DMS 273 (cell line): ENCODE measurements at regions not wholly inside any gene's neighbourhood (a gene's known extent, or its start where the extent isn't known, plus 50 kb on each side); places are given as distances from the start of the nearest gene placed in this dataset.

Experiments
- DNase-seq: peaks from one replicate; lab custom pipeline; 2025; ENCODE audit not compliant: unreplicated experiment; lab: John Stamatoyannopoulos, UW

DNA sequence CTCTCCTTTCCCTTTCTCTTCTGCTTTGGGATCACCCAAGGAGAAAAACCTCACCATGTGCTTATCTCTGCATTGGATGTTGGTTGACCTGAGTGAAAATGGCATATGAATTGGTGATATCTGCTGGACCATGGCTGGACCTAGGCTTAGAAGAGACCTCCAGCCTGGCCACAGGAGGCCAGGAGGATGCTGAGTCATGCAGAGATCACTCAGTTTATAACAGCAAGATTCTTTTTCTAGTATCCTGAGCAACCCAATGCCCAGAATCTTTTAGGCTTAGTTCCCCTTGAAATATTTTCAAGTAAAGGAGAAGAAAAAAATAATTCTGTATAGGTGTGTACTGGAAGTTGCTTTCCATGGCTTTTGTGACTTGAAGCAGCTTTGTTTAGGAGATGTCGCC is 236.3 kb downstream of the KLF6 start:
- no peak for DNase-seq

DNA sequence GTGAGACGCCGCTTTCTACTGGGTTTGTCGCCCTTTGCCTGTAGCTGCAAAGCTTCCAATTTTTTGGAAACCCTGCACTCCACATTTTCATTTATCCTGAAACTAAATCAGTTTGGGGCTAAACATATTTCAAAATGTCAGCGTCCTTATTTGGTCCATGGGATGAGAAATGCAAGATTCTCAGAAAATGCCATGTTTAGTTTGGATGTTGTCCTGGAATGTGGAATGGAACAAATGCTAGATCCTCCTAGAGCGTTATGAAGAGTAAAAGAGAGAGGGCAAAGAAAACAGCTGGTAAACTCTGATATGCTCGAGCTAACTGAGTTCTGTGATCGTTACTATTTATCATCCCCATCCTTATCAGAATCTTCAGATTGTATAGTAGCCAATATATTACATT is 236.9 kb downstream of the KLF6 start:
- DNase-seq: no peak

DNA sequence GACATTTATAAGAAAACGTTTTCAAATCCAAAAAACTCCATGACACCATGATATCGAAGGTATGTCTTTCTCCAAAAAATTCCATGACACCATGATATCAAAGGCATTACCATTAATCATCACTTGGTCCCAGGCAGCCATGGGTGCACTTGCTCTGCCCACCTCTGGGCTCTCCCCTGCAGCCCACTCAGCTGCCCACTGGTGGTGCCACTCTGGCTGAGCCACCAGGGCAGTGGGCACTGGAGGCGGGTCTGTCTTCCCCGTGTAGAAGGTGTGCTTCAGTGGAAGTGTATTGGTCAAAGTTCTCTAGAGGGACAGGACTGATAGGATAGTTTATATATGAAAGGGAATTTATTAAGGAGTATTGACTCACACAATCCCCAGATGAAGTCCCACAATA is 240.4 kb downstream of the KLF6 start:
- no peak for DNase-seq

DNA sequence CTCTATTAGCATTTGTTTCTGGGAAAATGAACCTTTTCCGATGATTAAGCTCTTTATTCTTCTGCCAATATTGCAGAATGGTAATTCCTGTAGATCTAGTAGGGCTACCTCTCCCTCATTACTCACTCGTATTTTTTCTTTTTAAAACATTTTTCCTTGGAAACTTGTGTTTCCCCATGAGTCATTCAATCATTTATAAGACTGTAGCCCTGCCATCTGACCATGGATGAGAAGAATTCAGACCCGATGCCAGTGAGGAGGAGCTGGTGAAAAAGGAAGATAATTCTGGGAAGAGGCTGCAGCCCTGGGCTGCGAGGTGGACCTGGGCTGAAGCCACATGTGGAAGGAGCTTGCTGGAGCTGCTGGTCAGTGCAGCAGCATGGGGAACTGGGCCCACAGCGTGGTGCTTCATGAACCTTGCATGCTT is 242.8 kb downstream of the KLF6 start:
- DNase-seq: no peak

DNA sequence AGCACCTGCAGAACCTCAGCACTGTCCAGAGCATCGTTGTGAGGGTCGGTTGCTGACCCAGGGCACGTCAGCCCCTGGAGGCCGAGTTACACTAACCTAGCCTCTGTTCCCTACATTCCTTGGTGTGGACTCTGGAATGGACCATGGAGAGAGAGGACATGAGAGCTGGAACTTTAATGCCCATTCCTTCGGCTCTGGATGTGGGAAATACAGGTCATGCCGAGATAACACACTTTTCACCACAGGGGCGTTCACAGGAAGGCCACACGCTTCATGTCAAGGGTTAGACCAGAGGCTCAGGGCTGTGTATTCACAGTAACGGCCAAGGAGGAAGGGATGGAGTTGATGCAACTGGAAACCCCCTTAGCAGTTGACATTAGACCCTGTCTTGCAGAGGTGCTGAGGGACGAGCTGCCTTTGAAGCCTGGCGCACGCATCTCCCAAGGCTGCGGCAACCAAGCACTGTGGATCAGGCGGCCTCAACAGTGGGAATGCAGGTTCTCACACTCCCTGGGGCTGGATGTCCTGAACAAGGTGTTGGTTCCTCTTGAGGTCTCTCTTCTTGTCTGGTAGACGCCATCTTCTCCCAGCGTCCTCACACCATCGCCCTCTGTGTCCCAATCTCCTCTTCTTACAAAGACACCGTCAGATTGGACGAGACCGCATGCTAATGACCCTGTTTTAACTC is 245.2 kb downstream of the KLF6 start:
- no peak for DNase-seq

DNA sequence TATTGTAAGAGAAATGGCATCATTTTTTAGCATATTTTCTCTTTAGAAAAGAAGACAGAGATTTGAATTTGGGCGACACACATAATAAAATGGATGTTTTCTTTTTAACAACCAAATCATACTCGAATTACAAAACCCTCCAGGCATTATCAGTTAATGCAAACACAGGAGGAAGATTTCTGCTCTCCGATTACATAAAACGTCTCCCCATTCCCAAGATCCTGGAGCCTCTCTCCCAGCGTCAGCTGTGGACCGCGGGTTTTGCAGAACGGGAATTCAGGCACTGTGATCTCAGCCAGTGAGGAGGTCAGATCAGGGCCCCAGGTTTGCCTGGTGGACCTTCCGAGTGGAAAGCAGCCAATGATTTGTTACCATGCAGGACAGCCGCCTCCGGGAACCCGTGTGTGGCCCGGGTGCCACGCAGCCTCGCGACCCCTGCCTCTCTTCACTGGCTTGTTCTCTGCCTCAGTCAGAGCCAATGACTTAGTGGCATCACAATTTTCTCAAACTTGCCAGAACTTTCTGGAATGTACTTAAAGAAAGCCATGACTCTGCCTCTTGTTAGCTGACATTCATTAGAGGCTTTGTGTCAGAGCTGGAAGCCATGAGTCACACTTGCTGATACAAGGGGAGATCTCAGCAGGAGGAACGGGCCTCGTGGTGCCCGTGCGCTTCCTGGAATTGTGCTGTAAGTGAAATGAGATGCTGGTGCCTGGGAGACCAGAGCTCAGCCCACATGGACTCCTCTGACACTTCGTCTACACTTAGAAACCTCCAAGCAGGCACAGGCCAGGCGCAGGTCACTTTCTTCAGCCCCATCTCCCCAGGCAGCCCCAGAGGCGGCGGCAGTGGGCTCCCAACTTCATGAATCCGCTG is 246.1 kb downstream of the KLF6 start:
- DNase-seq: no peak

DNA sequence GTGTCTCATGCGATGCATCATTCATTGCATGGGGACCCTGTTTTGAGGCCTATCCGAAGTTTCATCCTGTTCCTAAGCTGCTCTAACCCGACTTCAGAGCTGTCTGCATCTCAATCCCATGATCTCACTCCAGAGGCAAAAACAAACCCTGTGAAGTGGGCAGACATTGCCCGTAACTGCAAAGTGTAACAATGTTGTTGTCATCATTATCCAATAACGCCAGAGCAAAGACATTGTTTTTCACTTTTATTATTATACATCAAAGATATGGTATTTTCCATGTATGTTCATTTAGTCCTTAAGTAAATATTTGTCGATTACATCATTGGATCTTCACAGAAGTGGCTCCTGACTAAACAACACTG is 246.7 kb downstream of the KLF6 start:
- DNase-seq: no peak

DNA sequence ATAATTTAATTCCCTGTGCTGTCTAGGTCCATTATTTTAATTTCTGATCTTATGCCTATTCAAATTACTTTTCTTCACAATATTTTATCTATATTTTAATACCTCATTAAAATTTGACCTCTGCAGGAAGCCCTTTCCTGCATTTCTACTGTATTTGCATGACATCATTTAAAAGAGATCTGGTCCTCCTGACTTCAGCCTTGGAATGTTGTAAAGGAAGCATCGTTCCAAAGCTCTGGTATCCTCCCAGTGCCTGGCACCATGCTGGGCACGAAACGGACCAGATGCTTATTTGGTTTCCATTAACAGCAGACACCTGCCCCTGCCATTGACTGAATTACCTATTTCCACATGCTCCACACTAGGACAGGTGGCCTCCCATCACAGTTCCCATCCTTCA is 247.5 kb downstream of the KLF6 start:
- DNase-seq: no peak

DNA sequence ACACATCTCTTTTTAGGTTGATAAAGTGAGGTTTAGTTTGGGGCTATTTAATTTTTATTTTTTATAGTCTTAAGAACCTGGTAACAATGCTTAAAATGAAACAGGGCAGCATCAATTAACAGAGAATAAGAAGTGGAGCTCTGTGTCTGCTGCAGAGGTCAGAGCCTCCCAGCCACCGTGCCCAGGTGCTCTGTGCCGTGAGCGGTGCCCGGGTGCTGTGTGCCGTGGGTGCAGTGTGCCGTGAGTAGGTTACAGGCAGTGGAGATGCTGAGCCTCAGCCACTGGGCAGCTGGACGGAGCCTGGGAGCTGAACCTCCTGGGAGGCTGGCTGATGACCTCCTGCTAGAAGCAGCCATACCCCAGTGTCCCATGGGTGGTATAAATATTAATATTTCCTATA is 250.0 kb downstream of the KLF6 start:
- DNase-seq: no peak

DNA sequence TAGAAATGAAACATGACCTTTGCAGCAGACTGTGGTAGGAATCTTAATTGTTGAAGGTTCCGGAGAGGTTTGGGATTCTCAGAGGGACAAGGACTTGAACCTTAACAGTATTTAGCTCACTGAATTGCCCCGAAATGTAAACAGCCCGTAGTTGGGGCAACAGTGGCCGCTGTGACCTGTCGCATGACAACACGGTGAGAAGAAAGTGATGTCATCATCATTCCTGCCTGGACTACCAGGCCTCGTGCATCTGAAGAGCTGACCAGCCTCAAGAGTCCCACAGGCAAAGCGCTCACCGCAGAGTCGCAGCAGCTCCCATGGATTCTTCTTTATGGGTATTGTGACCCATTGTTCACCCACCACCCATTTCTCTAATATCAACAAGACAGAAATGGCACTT is 250.6 kb downstream of the KLF6 start:
- no peak for DNase-seq

DNA sequence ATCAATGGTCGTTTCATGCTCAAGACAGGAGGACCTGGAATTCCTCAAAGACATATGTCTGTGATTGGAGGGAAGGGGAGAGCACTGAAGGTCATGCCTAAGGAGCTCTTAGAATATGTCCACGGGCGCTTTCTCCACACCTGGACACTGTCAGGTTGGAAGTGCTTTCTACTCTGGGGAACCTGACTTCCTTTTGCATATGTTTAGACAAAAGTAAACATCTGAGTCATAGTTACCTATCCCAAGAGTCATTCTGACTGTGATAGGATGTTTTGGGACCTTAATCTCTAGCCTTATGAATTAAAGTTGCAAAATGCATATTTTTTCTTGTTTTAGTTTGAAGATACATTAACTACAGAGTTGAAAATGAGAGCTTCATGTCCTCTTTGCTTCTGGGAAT is 251.7 kb downstream of the KLF6 start:
- DNase-seq: no peak

DNA sequence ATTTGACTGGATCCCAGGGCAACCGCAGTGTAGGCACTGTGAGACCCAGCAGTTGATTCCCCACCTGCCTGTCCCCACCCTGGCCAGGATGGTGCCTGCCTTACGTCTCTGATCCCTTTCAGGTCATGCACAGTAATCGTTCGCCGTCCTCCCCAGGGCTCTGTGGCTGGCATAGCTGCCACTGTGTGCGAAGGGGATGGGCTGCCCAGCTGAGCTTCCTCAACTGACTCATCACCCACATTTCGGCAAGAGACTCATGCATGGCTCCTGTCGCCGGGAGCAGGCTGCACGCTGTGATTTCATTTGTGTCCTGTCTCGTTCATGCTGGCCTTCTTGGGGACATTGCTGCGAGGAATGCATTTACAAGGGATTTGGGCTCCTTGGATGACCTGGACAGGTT is 252.4 kb downstream of the KLF6 start:
- no peak for DNase-seq

DNA sequence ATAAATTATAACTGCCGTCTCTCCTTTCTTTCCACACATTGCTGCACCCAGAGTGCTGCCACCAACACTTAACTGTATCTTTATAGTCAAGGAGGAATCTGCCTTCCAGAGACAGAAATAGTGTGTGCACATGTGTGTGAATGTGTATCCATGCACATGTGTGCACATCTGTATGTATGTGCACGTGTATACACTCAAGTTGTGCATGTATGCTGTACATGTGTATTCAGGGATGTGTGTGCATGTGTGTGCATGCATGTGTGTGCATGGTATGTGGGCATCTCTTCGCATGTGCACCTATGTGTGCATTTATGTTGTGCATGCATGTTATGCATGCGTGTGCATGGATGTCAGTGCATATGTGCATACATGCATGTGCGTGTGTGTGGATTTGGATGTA is 253.3 kb downstream of the KLF6 start:
- no peak for DNase-seq

DNA sequence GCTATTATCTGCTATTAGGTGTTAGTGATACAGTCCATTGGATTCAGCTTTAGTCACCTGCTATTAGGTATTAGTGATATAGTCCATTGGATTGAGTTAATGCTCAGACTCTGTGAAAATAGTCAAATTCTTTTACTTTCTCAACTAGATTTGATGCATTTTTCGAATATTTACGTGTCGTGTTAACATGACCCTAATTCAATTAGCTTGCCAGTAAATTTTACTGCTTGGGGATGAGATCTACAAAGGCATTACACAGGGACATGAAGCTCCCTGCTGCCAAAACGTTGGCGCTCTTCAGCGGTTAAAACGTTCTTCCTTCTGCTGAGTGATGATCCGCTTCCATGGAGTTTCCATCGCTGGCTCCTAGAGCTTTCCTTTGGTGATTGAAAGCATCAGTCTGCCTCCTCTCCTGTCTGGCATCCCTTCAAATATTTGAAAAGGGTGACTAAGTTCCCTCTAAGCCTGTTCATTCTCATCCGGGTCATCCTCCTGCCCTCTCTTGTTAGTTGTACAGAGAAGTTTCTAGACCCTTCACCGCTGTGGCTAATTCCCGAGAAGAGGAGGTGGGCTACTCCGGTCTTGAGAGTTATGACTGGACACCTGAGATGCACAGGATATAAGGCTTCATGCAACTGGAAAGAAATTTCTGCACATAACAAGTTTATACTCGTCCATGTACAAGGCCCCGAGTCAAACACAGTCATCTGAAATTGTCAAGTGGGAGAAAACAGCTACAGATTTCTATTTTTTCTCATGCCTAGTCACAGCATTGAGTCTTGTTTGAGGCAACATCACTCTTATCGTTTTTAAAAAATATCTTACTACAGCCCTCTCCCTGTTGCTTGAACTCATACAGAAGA is 254.0 kb downstream of the KLF6 start:
- DNase-seq: no peak

DNA sequence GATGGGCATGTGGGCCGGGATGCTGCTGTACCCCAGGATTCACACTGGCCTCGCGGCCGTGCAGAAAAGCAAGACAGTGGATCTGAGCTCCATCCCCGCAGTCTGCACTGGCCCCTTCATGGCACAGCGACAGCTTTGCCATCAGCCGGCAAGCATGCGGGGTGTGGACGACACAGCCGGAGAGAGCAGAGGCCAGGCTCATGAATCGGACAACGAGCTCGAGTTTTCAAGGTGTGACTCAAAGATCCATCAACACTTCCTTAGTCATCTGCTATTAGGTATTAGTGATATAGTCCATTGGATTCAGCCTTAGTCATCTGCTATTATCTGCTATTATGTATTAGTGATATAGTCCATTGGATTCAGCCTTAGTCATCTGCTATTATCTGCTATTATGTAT is 254.7 kb downstream of the KLF6 start:
- no peak for DNase-seq

DNA sequence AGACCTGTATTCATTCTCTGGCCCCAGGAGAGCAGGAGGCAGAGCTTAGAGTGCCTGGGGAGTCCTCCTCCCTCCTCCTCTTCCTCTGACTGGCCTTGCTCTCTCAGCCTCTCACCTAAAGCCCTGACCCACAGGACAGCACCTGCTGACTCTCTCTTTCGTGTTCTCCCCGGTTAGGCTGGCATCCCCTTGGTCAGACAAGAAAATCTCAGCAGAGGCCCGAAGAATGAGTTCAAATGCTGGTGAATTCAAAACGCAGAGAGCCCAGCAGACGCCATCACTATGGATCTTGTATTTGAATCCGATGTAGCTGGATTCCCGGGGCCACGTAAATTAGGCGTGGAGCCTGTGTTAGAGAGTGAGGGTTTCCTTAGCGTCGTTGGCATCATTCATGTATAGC is 255.3 kb downstream of the KLF6 start:
- DNase-seq: no peak

DNA sequence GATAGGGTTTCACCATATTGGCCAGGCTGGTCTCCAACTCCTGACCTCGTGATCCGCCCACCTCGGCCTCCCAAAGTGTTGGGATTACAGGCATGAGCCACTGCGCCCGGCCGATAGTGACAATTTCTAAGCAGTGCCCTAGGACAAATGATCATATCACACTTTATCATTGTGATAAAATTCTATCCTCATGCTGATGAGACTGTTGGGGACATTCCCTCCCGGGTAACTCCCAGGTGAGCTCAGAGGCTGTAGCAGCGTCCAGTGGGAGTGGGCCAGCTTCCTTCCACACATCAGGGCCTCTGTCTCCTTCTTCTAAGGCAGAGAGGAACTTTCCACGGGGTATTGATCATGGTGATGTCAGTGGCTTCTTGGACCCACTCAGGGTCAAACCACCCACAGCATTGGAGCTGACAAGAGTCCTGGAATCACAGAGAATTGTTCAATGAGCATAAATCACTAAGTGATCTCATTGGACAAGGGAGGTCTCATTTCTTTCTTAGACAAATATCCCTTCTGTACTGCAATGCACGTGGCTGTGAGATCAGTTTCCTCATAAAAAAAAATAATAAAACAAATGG is 256.1 kb downstream of the KLF6 start:
- no peak for DNase-seq

DNA sequence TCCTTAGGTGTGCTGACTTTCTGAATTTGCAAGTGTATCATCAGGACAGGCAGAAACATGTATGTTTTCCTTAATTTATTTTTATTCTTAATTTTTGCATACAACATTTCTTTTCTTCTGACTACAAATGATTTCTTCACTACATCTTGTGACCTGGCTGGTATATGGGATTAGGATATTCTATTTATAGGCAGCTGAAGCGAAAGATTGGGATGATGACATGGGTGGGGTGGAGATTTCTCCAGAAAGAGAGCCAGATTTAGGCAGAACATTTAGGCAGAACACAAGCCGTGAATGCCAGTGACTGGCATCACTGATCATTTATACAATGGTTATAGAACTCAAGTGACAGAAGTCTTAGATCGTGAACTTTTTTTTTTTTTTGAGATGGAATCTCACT is 256.7 kb downstream of the KLF6 start:
- no peak for DNase-seq

DNA sequence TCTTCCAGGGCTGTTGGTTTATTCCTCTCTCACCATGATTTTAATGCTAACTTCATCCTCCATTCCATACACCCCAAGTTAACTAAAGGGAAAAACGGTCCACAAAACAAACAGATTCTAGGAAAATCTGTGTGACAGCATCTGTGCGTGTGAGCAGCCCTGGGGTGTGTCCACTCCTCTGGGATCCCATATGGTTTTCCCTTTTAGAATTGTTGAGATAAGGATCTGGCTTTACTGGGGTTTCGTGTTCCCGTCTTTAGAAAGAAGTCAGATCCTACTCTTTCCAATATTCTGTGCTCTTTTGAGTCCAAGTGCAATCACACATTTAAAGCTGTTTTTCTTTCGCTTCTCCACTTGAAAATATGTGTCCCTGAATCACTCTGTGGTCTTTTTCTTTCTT is 257.1 kb downstream of the KLF6 start:
- no peak for DNase-seq

DNA sequence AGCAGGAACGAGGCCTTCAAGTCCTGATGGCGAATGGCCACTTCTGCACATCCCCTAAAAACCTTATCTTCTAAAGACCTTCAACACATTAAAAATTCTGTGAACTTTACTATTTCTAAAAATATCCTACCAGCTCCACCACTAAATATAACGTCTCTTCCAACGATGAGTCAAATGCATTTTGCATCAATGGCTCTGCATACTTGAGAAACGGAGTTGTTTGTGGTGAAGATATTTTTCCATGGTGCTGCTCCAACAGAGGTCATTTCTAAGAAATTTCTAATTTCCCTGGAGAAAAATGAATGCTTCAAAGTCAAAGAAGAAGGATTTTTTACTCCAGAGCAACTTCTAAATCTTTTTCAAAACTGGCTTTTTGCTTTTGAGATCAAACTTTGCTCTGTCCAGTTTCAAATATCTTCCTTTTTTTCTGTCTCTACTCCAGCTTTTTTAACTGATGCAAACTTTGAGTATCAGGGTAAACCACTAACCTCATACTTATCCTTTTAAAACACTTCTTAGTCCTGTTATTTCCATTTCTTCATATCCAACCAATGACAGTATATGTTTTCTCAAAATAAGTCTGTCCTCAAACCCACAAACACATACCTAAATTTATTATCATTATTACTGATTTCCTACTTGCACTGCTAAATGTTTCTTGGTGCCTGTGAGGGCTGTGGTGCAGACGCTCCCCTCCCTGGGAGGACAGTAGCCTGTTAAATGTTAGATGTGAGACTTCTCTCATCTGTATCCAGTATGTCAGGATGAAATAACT is 258.1 kb downstream of the KLF6 start:
- no peak for DNase-seq
